ENCODE measurements at regions not wholly inside any gene's neighbourhood (a gene's known extent, or its start where the extent isn't known, plus 50 kb on each side); places are given as distances from the start of the nearest gene placed in this dataset.
"Not testable (repeated sequence)": the region's sequence is repeated elsewhere in the genome, so short reads cannot be mapped to it uniquely, and the experiment has no call there.

DNA sequence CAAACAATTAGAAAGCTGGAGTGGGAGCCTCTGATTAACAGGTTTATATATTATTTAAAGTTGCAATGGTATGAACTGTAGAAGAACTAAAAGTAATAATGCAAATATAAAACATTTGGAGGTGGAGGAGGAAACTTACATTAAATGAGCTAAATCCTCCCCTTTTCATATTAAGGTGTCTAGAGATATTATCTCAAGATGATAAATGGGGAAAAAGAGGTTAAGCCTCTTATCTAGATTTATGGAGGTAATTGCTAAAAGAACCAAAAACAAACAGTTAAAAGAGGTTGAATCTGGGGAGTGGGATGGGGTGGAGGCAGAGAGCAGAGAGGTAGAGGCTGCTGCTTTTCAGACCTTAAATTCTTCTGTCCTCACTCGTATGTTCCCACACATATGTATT is 147.8 kb upstream of the SLC24A2 start:
- no peak for DNase-seq (ENCODE audit: low read depth)

DNA sequence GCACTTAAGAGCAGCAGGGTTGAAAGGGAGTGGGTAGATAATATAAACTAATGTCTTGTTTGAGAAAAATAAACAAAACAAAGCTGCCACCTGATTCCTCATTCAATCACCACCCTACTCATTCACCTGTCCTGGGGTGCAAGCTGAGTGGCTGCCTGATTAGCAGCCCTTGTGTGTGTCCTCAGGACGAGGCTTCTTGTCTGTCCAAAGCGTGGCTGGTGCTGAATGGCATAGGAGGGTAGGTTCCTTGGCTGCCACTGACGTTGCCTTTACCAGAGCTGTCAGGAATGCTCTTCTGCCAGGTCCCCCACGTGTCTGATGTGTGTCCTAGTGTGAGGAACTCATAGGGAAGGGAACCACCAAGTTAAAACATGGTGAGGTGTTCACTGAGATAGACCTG is 146.6 kb upstream of the SLC24A2 start:
- DNase-seq (ENCODE audit: low read depth) = no peak

DNA sequence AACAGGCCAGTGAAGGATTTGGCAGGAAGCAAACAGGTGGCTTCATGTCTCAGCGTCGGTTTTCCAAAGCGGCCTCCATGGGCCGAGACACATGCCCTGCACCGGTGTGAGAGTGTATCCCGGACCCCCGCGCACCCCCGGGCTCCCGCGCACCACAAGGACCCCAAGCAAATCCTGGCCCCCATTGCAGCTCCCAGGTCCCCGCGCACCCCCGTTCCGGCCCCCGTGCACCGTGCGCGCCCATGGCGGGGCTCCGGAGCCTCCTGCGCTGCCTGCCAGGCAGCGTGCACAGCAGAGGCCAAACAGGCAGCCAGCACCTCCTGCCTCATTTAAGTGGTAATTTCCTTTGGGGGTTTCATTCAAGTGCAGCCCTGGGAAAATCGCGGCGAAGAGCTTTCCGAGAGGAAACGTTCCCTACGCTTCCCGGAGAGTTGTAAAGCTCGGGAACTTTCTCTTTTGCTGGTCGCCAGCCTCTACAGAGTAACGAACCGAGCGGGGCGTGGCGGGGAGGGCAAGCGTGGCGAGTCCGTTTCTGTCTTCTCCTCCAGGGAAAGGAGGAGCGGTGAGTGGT is 145.5 kb upstream of the SLC24A2 start:
- peak; percentile 29 for DNase-seq (ENCODE audit: low read depth)

DNA sequence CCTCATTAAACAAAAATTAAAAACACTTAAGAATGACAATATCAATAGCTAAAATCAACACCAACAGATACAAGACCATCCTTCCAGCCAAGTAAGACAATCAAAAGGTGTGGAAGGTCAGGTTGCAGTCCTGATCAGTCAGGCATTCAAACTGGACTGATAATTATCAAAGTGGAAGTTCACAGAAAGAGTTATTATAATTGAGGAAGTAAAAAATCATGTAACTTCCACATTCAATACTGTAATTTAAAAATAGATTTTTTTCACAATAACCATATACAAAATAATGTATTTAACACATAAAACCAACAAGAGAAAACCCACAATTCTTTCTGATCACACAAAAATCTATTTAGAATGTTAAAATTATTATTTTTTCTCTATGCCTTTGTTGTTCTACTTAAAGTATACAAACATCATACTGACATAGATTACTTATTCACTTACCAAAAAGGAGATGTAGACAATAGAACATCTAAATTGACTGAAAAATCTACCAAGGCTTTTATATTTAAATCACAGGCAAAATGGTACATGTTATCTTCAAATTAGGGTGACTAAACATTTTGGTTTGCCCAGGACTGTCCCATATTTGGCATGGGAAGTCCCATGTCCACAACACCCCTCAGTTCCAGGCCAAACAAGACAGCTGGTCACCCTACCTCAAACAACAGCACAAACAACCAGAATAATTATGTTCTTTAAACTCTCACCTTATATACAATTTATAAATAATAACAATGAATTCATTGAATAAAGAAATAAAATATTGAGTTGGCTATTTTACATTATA is 142.5 kb upstream of the SLC24A2 start:
- DNase-seq (ENCODE audit: low read depth) = no peak

DNA sequence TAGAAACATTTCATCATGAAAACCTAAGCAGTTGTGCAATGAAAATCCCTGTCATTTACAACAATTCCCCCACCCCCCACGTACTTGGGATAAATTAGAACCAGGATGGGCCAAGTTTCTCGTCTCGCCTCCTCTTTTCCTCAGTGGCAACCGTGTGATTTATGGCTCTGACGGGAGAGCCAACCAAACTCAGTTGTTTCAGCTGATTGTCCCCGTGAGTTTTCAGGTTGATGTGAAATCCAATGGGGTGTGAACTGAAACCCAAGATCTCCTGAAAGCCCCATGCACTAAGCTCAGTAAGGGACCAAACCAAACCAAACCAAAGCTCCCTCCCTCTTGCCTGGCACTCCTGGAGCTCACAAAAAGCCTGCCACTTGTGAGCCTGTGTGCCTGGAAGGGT is 138.7 kb upstream of the SLC24A2 start:
- no peak for DNase-seq (ENCODE audit: low read depth)

DNA sequence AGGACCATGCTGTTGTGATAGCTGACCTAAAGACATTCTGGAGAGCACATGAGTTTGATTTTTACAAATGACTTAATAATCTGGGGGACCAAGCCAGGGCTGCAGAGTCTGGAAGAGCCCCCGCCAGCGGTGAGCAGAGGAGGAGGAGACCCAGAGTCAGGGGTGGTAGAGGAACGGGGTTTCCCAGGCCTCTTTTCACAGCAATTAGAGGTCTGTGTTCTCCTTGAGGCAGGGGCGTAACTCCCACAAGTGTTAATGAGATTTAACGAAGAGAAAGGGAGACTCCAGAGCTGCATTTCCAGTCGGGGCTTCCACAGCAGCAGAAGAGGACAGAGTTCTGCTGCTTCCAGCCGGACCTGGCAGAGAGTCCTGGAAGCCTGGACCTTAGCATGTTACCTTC is 137.9 kb upstream of the SLC24A2 start:
- no peak for DNase-seq (ENCODE audit: low read depth)

DNA sequence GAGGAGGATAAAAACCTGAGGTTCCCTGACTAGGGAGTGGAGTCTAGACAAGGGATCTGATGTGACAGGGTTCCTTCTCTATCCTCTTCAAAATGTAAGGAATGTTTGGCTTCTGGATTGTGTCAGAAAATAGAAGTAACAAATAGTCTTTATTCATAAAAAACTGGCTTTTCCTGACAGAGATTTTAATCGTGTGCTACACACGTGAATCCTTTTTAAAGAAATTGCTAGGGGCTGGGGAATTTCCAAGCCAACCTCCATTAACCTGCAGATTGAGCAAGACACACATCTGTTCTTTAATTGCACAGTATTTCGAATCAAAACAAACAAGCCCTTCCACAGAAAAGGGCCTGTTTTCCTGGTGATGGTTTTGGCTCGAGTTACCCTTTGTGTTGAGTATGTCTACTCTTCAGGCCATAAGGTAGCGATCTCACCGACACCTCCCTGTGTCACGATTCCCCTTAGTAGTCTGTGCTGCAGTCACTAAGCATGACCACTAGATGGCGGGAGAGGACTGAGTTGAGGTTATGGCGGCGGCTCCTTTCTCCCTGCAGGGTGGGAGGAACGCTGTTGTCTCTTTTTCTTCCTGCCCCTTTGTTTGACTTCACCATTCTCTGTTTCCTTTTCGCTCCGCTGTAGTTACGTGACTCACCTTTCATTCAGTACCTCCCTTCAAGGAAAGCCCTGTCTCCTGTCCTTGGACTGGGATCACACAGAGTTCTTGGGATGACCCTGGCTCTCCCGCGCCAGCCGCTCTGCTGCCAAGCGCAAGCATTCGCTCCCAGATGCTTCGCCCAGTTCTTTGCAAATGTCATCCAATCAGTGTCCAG is 137.1 kb upstream of the SLC24A2 start:
- DNase-seq (ENCODE audit: low read depth) = peak; percentile 67

DNA sequence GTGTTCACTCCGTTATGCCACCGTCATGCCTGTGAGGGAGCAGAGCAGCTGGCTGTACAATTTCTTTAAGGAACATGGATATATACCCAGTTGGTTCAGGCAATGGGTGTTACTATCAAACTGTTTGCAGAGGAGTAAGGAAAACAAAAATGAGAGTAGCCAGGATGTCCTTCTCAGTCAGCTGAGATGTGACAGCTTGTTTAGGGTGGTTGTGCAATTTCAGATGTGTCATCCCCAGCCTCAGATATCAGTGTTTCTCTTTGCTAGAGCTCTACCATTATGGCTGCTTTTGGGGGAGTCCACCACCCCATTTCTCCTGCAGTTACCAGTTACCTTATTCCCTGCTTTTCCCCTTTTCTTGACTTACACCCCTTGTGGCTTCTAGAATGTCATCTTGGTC is 135.2 kb upstream of the SLC24A2 start:
- no peak for DNase-seq (ENCODE audit: low read depth)

DNA sequence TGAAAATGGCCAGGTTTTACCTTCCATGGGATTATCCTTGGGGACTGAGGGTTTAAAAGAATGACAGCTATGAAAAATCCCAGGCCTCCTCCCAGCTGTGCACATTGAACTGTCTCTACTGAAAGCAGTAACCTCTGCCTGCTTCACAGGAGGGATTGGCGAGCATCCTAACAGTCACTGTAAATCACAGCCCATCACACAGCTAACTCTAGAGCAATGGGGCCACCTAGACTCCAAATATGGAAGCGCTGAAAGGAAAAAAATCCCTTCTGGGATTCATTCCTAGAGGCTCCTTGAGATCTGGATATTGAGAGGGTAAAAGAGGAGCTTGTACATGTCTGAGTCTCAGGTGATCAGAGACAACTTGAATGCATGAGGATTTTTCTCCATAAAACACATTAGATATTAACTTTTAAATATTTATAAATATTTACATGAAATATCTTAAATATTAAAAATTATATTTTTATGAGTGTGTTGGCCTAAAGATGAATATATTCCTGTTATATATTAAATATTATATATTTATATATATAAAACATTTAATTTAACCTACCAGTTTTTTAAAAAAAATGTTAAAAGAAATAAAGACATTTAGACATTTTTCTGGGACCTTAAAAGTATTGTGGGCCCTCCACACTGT is 133.8 kb upstream of the SLC24A2 start:
- peak; percentile 23 for DNase-seq (ENCODE audit: low read depth)

DNA sequence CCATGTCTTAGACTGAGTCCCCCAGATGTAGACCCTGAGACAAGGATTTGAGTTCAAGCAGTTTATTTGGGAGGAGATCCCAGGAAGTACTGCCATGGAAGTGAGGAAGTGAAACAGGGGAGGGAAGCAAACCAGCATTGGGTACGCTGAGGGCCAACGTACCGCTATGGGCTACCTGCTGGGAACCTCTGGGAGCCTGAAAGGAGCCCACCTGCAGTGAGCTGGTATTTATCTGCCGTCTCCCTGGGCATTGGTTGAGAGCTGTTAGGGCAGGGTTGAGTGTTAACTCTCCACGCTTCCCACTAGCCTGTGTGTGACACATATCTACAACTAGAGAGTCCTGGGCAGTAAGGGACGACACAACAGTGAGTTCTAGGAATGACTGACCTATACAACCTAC is 131.6 kb upstream of the SLC24A2 start:
- DNase-seq (ENCODE audit: low read depth) = no peak

DNA sequence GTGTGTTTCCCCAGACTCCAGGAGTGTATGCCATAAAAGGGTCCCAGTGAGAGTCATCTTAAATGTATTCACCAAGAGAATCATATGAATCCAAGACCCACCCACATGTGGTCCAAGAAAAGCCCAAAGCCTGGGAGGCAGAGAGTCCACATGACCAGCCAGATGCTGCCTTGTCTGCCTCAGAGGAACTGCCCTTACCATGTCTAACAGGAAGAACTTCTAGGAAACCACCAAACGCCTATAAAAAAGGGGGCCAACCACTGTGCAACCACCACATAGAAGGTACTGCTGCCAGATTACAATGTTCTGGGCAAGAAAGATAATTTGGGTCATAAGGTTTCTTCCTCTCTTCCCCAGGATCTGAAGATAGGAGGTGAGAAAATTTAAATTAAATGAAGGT is 129.8 kb upstream of the SLC24A2 start:
- DNase-seq (ENCODE audit: low read depth) = no peak

DNA sequence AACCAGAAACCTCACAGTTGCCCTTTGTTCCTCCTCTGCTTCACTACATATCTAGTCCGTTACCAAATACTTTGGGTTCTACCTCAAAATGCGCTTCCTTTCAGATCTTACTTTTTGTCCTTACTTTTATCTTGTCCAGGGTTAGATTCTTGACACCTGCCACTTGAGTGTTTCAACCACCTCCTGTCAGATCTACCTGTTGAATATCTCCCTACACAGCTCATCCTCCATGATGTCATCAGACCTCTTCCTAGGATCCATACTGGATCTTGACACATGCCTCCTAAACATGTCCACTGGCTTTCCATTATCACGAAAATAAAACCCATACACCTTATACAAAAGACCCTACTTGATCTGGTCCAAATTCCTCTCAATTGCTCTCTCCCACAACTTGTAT is 125.2 kb upstream of the SLC24A2 start:
- DNase-seq (ENCODE audit: low read depth) = no peak

DNA sequence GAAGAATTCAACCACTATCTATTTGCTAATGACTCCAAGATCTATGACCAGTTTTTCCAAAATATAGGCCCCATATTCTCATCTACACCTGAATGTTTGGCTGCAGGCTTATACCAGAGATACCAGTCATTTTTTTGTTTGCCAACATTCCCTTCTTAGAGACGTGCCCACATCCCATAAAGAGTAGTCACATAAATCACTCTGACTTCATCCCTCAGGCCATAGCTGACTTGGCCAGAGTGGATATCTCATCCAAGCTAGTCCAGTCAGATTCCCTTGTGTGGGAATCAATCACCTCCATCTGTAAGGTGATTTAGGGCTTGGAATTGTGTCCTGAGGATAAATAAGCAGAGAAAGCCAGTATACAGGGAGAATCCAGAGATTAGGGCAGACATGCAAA is 124.3 kb upstream of the SLC24A2 start:
- DNase-seq (ENCODE audit: low read depth) = no peak

DNA sequence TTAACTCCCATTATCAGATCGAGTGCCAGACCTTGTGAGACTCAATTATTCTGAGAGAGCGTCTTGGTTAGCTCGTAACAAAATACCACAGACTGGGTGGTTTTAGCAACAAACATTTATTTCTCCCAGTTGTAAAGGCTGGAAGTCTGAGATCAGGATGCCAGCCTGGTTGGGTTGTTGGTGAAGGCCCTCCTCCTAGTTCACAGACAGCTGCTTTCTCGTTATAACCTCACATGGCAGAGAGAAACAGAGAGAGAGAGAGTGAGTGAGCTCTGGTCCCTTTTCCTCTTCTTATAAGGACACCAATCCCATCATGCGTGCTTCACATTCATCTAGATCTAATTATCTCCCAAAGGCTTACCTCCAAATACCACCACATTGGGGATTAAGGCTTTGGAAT is 114.2 kb upstream of the SLC24A2 start:
- DNase-seq (ENCODE audit: low read depth) = no peak

DNA sequence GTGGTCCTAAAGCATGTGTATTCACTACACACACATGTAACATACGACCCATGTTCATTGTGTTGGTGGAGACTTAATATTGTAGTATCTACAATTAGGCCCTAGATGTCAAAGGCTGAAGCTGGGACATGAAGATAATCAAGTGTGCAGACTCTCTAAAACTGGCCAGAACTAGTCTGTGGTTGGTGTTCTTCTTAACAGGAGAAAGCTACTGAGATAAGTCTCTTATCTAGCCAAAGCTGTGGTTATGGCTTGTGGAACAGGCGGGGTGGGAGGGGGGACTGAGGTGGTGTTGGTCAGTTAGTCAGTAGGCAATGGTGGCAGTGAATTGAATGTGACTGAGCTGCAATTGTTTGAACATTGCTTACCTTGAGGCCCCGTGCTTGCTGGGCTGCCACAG is 112.7 kb upstream of the SLC24A2 start:
- no peak for DNase-seq (ENCODE audit: low read depth)

DNA sequence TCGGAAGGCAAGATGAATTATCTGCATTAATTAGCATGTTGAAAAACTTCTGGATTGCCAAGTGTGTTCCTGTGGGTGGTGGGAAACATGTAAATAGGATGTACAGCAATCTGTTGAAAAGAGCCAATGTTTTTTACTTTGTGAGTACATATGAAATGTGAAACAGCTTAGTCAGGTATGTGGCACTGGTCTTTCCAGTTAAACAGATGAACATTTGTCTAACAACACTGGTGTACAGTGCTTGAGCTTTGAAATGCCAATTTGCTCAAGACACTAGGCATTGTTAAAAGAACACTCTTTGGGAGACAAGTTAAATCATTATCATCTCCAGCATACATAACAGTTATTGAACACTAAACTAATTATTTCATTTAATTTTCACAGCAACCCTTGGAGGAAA is 107.3 kb upstream of the SLC24A2 start:
- no peak for DNase-seq (ENCODE audit: low read depth)

DNA sequence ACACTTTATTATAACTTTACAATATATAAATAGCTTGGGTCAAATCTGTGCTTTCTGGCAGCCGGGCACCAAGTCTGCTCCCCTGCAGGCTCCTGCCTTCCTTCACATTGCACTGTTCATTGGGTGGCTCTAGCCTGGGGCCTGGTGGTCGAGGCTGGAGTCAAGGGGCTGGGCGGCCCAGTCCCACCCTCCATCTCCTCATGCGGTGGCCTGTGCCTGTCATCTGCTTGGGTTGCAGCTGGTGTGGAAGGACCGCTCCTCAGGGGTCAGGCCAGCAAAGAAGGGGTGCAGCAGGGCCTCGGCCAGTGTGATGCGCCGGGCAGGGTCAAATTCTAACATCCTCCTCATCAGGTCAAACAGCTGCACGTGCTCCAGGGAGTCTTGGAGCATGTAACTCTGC is 106.7 kb upstream of the SLC24A2 start:
- DNase-seq (ENCODE audit: low read depth) = not testable (repeated sequence)

DNA sequence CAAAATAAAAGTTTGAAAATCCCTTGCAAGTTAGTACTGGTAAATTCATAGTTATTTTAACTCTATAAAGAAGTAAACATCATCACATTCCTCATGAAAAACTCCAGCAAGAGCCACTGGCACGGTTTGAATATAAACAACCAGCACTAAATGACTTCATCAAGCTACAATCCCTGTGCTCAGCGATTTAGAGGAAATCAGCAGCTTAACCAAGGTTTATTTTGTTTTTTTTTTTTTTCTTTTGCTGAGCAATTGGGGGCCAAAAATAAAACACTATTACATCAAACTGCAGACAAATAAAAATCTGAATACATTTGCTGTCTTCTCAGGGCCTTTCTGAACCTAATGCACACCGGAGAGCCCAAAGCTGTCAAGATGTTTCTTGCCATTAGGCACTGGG is 106.2 kb upstream of the SLC24A2 start:
- no peak for DNase-seq (ENCODE audit: low read depth)

DNA sequence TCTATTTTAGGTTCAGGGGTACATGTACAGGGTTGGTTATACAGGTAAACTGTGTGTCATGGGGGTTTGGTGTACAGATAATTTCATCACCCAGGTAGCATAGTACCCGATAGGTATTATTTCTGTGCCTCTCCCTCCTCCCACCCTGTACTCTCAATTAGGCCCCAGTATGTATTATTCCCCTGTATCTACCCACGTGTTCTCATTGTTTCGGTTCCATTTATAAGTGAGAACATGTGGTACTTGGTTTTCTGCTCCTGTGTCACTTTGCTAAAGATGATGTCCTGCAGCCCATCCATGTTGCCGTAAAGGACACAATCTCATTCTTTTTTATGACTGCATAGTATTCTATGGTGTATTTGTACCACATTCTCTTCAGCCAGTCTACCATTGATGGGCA is 96.8 kb upstream of the SLC24A2 start:
- DNase-seq (ENCODE audit: low read depth) = no peak

DNA sequence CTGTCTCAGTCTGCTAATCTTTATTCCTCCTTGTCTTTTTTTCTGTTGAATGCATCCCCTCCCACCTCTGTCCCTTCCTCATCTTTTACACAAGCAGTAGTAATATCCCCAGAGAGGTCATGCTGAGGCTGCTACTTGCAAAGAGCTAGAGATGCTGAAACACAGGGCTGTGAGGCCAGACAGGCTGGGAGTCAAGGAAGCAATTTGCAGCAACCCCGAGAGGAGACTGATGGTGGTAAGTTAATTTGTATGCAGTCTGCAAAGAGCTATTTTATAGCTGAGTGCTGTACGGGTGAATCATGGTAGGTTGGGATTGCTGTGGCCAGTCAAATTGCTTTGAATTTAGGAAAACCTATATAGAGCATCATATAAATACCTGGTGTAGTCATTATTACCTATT is 90.2 kb upstream of the SLC24A2 start:
- DNase-seq (ENCODE audit: low read depth) = no peak

DNA sequence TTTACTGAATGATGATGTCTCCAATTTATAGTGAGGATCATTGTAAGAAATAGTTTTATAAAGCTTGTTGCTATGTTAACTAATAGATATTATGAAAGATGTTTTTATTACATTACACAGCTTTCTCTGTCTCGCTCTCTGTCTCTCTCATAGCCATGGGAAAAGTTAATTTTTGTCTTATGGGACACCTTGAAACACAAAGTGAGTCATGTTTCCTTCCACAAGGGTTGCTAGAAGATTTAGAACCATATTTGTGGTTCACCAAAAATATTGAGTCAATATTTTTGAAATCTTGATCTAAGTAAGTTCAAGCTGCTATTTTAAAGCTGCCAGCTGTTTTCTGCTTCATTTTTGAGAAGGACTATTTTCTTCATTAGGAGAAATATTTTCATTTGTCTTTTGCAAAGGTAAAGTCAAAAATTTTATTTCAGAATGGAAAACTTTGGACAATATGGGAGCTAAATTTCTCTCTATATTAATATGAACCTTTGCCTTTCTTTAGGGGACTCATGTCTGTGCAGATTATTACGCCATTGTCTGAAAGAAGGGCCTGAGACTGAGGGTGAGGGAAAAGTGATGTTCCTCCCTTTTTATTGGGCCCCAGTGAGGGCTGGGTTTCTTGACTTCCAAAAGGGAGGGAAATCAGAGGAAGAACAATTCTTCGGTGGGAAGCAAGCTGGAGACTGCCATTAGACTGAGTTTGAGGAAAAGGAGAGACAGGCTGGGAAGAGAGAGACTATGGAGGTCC is 87.9 kb upstream of the SLC24A2 start:
- no peak for DNase-seq (ENCODE audit: low read depth)
